H1 (cell line): ENCODE measurements at regions not wholly inside any gene's neighbourhood (a gene's known extent, or its start where the extent isn't known, plus 50 kb on each side); places are given as distances from the start of the nearest gene placed in this dataset.

ENCODE experiments used
- CTCF ChIA-PET: fragments of 300-600 bp; sonication (Branson Sonifier 250); formaldehyde crosslinking; loops from one replicate; lab custom pipeline; 2021; ENCODE audit not compliant: partially characterized antibody; lab: Charles Lee
- POLR2A ChIA-PET: fragments of 300-600 bp; sonication (Branson Sonifier 250); formaldehyde crosslinking; loops from one replicate; lab custom pipeline; 2021; ENCODE audit warnings: inconsistent platforms; ENCODE audit not compliant: partially characterized antibody; lab: Charles Lee
- DNase-seq, 2 experiments: peaks; one replicate each; pipeline versions ENCODE4 v3.0.0 to v3.0.0-alpha.2; 2010 to 2022; ENCODE audit warnings: low spot score in 2 of 2, low read depth in 1 of 2, mixed read lengths in 1 of 2
- FAIRE-seq: peaks from 2 replicates; lab custom pipeline; 2011; peaks lifted over from hg19 to GRCh38; lab: Jason Lieb, UNC
- H2AFZ ChIP-seq: 2 replicates; pipeline ENCODE4 v1.8.1; 2012; ENCODE audit warnings: low read length, inconsistent platforms
- H2AK5ac ChIP-seq: 2 replicates; pipeline ENCODE4 v1.6.1; 2013; ENCODE audit warnings: low read depth, low read length
- H2BK120ac ChIP-seq: replicated peaks from 2 replicates; pipeline ENCODE3; 2013; ENCODE audit warnings: low read depth, low read length, inconsistent platforms
- H2BK12ac ChIP-seq: 2 replicates; pipeline ENCODE4 v1.6.1; 2013; ENCODE audit warnings: low read depth, low read length
- H2BK15ac ChIP-seq: 2 replicates; pipeline ENCODE4 v1.6.1; 2013; ENCODE audit warnings: low read length
- H2BK20ac ChIP-seq: 2 replicates; pipeline ENCODE4 v1.6.1; 2013; ENCODE audit warnings: low read length
- H2BK5ac ChIP-seq: 2 replicates; pipeline ENCODE4 v1.6.1; 2013; ENCODE audit warnings: low read depth, low read length
- H3K14ac ChIP-seq: 2 replicates; pipeline ENCODE4 v1.6.1; 2013; ENCODE audit warnings: inconsistent platforms; ENCODE audit not compliant: insufficient read length
- H3K18ac ChIP-seq: 2 replicates; pipeline ENCODE4 v1.6.1; 2013; ENCODE audit warnings: low read length; ENCODE audit errors: extremely low read depth
- H3K23ac ChIP-seq: 2 replicates; pipeline ENCODE4 v1.6.1; 2013; ENCODE audit warnings: inconsistent platforms; ENCODE audit not compliant: insufficient read length
- H3K23me2 ChIP-seq: 2 replicates; pipeline ENCODE4 v1.6.1; 2013; ENCODE audit warnings: low read depth, low read length
- H3K27ac ChIP-seq: 2 replicates; pipeline ENCODE4 v1.6.1; 2011; ENCODE audit warnings: low read depth, low read length, inconsistent platforms
- H3K27me3 ChIP-seq, 4 experiments: replicated peaks in 1 of 4; 1 replicate in 1 of 4; 2 replicates in 3 of 4; pipeline versions ENCODE4 v1.6.1 to v1.8.1; 2011 to 2013; ENCODE audit warnings: low read length in 3 of 4, mild to moderate bottlenecking in 3 of 4, inconsistent platforms in 2 of 4, mixed read lengths in 2 of 4, moderate library complexity in 1 of 4; ENCODE audit not compliant: control insufficient read depth in 3 of 4, insufficient read depth in 3 of 4; ENCODE audit errors: extremely low read depth in 1 of 4
- H3K36me3 ChIP-seq, 4 experiments: 2 replicates each; pipeline versions ENCODE4 v1.6.1 to v1.8.1; 2011 to 2013; ENCODE audit warnings: mild to moderate bottlenecking in 4 of 4, low read length in 3 of 4, moderate library complexity in 2 of 4, control low read depth in 1 of 4, inconsistent platforms in 1 of 4; ENCODE audit not compliant: insufficient read depth in 4 of 4, control insufficient read depth in 2 of 4
- H3K4ac ChIP-seq: replicated peaks from 2 replicates; pipeline ENCODE3; 2013; ENCODE audit warnings: low read length, low read depth, mixed read lengths, inconsistent platforms; ENCODE audit not compliant: insufficient read length
- H3K4me1 ChIP-seq, 4 experiments: replicated peaks in 1 of 4; 1 replicate in 1 of 4; 2 replicates in 3 of 4; pipeline versions ENCODE4 v1.6.1 to v1.8.1; 2011 to 2013; ENCODE audit warnings: low read length in 3 of 4, inconsistent platforms in 2 of 4, mixed read lengths in 1 of 4; ENCODE audit not compliant: insufficient read depth in 4 of 4, control insufficient read depth in 3 of 4
- H3K4me2 ChIP-seq, 2 experiments: 2 replicates each; pipeline versions ENCODE4 v1.6.1 to v1.8.1; 2011 to 2013; ENCODE audit warnings: low read depth in 2 of 2, low read length in 2 of 2, control low read depth in 1 of 2, inconsistent platforms in 1 of 2, mild to moderate bottlenecking in 1 of 2; ENCODE audit not compliant: insufficient read depth in 1 of 2
- H3K4me3 ChIP-seq, 4 experiments: fragments of 200-600, 300-600 bp in 1 of 4; sonication (generic), shearing (Covaris generic), sonication (Bioruptor Twin) in 1 of 4; 2 replicates each; pipeline versions ENCODE4 v1.5.1 to v1.8.1; 2011 to 2016; ENCODE audit warnings: low read length in 4 of 4, low read depth in 3 of 4, control low read depth in 2 of 4, inconsistent platforms in 2 of 4, mild to moderate bottlenecking in 2 of 4, mixed read lengths in 1 of 4, moderate library complexity in 1 of 4; ENCODE audit not compliant: insufficient read depth in 2 of 4; ENCODE audit errors: extremely low read depth in 1 of 4
- H3K56ac ChIP-seq: replicated peaks from 2 replicates; pipeline ENCODE3; 2013; ENCODE audit warnings: low read depth, mild to moderate bottlenecking, mixed read lengths, low read length, inconsistent platforms; ENCODE audit not compliant: insufficient read length
- H3K79me1 ChIP-seq: 2 replicates; pipeline ENCODE4 v1.6.1; 2013; ENCODE audit warnings: low read depth, low read length, control low read depth
- H3K79me2 ChIP-seq, 2 experiments: 2 replicates each; pipeline versions ENCODE4 v1.6.1 to v1.8.1; 2012 to 2013; ENCODE audit warnings: low read length in 2 of 2, mild to moderate bottlenecking in 2 of 2, inconsistent platforms in 1 of 2; ENCODE audit not compliant: insufficient read depth in 2 of 2, control insufficient read depth in 1 of 2
- H3K9ac ChIP-seq, 4 experiments: replicated peaks in 1 of 4; 1 replicate in 1 of 4; 2 replicates in 3 of 4; pipeline versions ENCODE4 v1.6.1 to v1.8.1; 2011 to 2013; ENCODE audit warnings: low read depth in 3 of 4, low read length in 3 of 4, control low read depth in 2 of 4, mild to moderate bottlenecking in 2 of 4, moderate library complexity in 2 of 4, inconsistent platforms in 1 of 4; ENCODE audit errors: extremely low read depth in 1 of 4
- H3K9me3 ChIP-seq, 2 experiments: 2 replicates each; pipeline versions ENCODE4 v1.6.1 to v1.8.1; 2012 to 2013; ENCODE audit warnings: mild to moderate bottlenecking in 2 of 2, moderate library complexity in 2 of 2, control low read depth in 1 of 2, inconsistent platforms in 1 of 2, low read depth in 1 of 2, low read length in 1 of 2, mixed read lengths in 1 of 2; ENCODE audit not compliant: insufficient read depth in 2 of 2
- H4K20me1 ChIP-seq, 2 experiments: replicated peaks in 1 of 2; 2 replicates each; pipeline versions ENCODE3 to v1.8.1; 2011 to 2013; ENCODE audit warnings: inconsistent platforms in 2 of 2, low read length in 2 of 2, mild to moderate bottlenecking in 1 of 2; ENCODE audit not compliant: insufficient read depth in 2 of 2, control insufficient read depth in 1 of 2
- H4K5ac ChIP-seq: 2 replicates; pipeline ENCODE4 v1.6.1; 2013; ENCODE audit warnings: low read length, low read depth, mixed read lengths, inconsistent platforms; ENCODE audit not compliant: insufficient read length
- H4K8ac ChIP-seq: 2 replicates; pipeline ENCODE4 v1.8.0; 2013; ENCODE audit warnings: mild to moderate bottlenecking, moderate library complexity, low read length, inconsistent platforms; ENCODE audit not compliant: insufficient read depth; ENCODE audit errors: extremely low read depth
- H4K91ac ChIP-seq: replicated peaks from 2 replicates; pipeline ENCODE3; 2013; ENCODE audit warnings: low read length, mixed read lengths, inconsistent platforms; ENCODE audit not compliant: insufficient read length
- CBX8 ChIP-seq: fragments of 300-800, 300-1000 bp; sonication (generic); IDR thresholded peaks from 2 replicates; pipeline ENCODE4 v1.7.1; 2016; ENCODE audit warnings: low read depth, low read length, borderline replicate concordance
- CTBP2 ChIP-seq: IDR thresholded peaks from 2 replicates; pipeline ENCODE4 v1.7.0; 2011; ENCODE audit warnings: borderline replicate concordance, mild to moderate bottlenecking, moderate library complexity, mixed read lengths, low read length; ENCODE audit not compliant: insufficient read depth, insufficient read length
- EZH2 ChIP-seq: fragments of 200-600 bp; sonication (generic); IDR thresholded peaks from 2 replicates; pipeline ENCODE4 v1.7.1; 2012; ENCODE audit warnings: low read depth, mild to moderate bottlenecking, moderate library complexity, low read length, inconsistent platforms; ENCODE audit not compliant: severe bottlenecking
- JUND ChIP-seq: IDR thresholded peaks from 2 replicates; pipeline ENCODE4 v1.6.1; 2011; ENCODE audit warnings: mild to moderate bottlenecking, improper control_type of control experiment, low read length
- POU5F1 ChIP-seq: IDR thresholded peaks from 2 replicates; pipeline ENCODE4 v1.6.1; 2011; ENCODE audit warnings: low read depth, mild to moderate bottlenecking, low read length, moderate library complexity
- WGBS, 2 experiments: shearing (Covaris generic) in 1 of 2; methylation state at CpG; one replicate each; pipeline versions ENCODE4 v1.1.6 to v1.1.7; 2013 to 2015; ENCODE audit warnings: low lambda C conversion rate in 2 of 2, mixed read lengths in 2 of 2, inconsistent platforms in 1 of 2, low coverage in 1 of 2, missing lambda C conversion rate in 1 of 2; ENCODE audit not compliant: insufficient replicate concordance in 2 of 2, insufficient coverage in 1 of 2, insufficient read length in 1 of 2; ENCODE audit errors: extremely low coverage in 1 of 2, missing lambda C conversion rate in 1 of 2; 5-methylcytosine and 5-hydroxymethylcytosine counted together

DNA sequence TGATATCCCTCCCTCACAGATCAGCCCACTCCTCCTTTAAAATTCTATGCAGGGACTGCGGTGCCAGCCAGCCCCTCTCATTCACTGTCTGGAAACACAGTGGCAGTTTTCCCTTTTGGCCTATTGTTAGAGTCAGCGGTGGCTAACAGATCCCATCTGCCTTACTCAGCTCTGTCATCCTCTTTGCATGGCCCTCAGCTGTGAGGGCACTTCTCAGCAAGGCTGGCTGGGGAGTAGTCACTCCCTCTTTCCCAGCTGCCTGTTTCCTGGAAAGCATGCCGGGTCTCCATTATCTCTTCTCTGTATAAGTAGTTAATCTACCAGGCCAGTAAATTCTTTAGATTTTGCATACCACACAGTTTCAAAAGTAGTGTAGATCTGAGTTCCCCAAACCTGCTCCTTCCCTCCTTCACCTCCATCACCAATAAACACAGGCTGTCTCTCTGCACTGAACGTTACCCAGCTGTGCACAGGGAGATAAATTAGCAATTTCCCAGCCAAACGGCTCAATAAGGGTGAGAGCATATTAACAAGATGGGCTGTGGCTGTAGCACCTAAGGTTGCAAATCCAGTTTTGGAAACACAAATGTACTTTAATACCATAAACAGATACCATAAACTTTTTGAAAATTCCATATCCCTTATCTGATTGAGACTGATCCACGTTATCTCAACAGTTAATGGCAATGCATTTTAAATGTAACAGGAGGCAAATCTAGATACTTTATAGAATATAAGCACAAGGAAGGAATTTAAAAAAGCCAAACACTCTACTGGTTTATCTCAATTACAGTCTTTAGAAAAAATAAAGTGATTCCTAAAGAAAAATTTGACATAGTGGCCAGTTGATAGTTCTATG lies 229.3 kb downstream of the ANKRD50 start:
- no peak overlapping the region for H2BK20ac ChIP-seq
- no peaks in the 10 kb centered on the region for H3K23me2 ChIP-seq
- no peak overlapping the region for H2BK120ac ChIP-seq
- POLR2A ChIA-PET = interaction anchor here (1.0 kb wide), 1 partner anchor 11 kb away, joined by 3 read pairs; no protein-coding TSS in a partner anchor
- FAIRE-seq (no peak), DNase-seq (no peak)
- no peak overlapping the region for H3K4me3 ChIP-seq
- peaks cover 0 to 6% of the 10 kb centered on the region in 2 experiments; a peak in 2 of 4 replicates for H3K9me3 ChIP-seq
- no peaks in the 10 kb centered on the region for H3K36me3 ChIP-seq
- 41% methylated on average over 6 of the region's 6 CpGs; no CpG with 5 or more reads in 1 of the 2 experiments for WGBS, 2 experiments
- no peak for TF ChIP-seq EZH2
- no peak for TF ChIP-seq JUND
- TF ChIP-seq POU5F1 = no peak
- no peak for TF ChIP-seq CTBP2
- TF ChIP-seq CBX8 = no peak
- H3K4me1 ChIP-seq = peaks cover 0 to 7% (median 3%) of the 10 kb centered on the region in 4 experiments; a peak in 4 of 7 replicates
- no peaks in the 10 kb centered on the region for H3K79me2 ChIP-seq
- H3K27ac ChIP-seq = no peak overlapping the region
- H2BK12ac ChIP-seq = no peak overlapping the region
- peaks cover 0 to 1% (median 0%) of the 10 kb centered on the region in 4 experiments; a peak in 1 of 7 replicates for H3K27me3 ChIP-seq
- no peak overlapping the region for H2BK15ac ChIP-seq
- no peak overlapping the region for H4K8ac ChIP-seq
- no peak overlapping the region for H2BK5ac ChIP-seq
- no peak overlapping the region for H3K9ac ChIP-seq
- no peaks in the 10 kb centered on the region for H4K20me1 ChIP-seq
- no peak overlapping the region for H3K23ac ChIP-seq
- no peak overlapping the region for H3K14ac ChIP-seq
- peak overlapping the region in 1 of 2 experiments; percentile 19; a peak in 1 of 4 replicates for H3K4me2 ChIP-seq
- no peak overlapping the region for H3K4ac ChIP-seq
- no peak overlapping the region for H2AK5ac ChIP-seq
- no peak overlapping the region for H4K5ac ChIP-seq
- H3K79me1 ChIP-seq = no peaks in the 10 kb centered on the region
- H2AFZ ChIP-seq = peak overlapping the region; percentile 84
- H3K18ac ChIP-seq = no peak overlapping the region
- H4K91ac ChIP-seq = no peak overlapping the region
- CTCF ChIA-PET = interaction anchor here (0.6 kb wide), 1 partner anchor 41 kb away, joined by 3 read pairs; no protein-coding TSS in a partner anchor
- H3K56ac ChIP-seq = no peak overlapping the region
